ENCODE measurements at regions not wholly inside any gene's neighbourhood (a gene's known extent, or its start where the extent isn't known, plus 50 kb on each side); places are given as distances from the start of the nearest gene placed in this dataset.

DNA sequence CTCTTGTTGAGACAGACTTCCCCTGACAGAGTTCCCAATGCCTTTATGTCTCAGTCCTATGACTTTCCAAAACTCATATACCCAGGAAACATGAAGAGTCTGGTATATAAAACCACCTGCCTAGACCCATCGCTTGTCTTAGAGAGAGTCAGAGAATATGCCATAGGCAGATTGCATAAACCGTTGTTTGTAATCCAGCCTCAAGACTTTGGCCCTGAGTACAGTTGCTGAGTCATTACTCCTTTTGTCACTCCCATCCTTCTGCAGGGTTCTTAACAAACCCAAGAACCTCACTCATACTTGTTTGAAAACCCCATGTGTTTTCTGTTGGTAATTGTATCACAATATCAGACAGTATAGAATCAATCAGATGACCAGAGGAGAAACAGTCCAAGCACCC lies 616.3 kb downstream of the SLCO4C1 start:
- no peak for TF ChIP-seq ARNTL (CRISPR knock-in tag; IDR thresholded peaks at IDR 0.05; ENCODE audit: borderline replicate concordance, low read depth)
- TF ChIP-seq, protein P1, sequence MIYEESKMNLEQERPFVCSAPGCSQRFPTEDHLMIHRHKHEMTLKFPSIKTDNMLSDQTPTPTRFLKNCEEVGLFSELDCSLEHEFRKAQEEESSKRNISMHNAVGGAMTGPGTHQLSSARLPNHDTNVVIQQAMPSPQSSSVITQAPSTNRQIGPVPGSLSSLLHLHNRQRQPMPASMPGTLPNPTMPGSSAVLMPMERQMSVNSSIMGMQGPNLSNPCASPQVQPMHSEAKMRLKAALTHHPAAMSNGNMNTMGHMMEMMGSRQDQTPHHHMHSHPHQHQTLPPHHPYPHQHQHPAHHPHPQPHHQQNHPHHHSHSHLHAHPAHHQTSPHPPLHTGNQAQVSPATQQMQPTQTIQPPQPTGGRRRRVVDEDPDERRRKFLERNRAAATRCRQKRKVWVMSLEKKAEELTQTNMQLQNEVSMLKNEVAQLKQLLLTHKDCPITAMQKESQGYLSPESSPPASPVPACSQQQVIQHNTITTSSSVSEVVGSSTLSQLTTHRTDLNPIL (CRISPR knock-in tag; IDR thresholded peaks at IDR 0.05; ENCODE audit: low read depth), result no peak
- no peak for TF ChIP-seq RARB (CRISPR knock-in tag; IDR thresholded peaks at IDR 0.05)
- TF ChIP-seq, protein P2, sequence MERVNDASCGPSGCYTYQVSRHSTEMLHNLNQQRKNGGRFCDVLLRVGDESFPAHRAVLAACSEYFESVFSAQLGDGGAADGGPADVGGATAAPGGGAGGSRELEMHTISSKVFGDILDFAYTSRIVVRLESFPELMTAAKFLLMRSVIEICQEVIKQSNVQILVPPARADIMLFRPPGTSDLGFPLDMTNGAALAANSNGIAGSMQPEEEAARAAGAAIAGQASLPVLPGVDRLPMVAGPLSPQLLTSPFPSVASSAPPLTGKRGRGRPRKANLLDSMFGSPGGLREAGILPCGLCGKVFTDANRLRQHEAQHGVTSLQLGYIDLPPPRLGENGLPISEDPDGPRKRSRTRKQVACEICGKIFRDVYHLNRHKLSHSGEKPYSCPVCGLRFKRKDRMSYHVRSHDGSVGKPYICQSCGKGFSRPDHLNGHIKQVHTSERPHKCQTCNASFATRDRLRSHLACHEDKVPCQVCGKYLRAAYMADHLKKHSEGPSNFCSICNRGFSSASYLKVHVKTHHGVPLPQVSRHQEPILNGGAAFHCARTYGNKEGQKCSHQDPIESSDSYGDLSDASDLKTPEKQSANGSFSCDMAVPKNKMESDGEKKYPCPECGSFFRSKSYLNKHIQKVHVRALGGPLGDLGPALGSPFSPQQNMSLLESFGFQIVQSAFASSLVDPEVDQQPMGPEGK (CRISPR knock-in tag; IDR thresholded peaks at IDR 0.05; ENCODE audit: borderline replicate concordance), result no peak
- TF ChIP-seq, protein P3, sequence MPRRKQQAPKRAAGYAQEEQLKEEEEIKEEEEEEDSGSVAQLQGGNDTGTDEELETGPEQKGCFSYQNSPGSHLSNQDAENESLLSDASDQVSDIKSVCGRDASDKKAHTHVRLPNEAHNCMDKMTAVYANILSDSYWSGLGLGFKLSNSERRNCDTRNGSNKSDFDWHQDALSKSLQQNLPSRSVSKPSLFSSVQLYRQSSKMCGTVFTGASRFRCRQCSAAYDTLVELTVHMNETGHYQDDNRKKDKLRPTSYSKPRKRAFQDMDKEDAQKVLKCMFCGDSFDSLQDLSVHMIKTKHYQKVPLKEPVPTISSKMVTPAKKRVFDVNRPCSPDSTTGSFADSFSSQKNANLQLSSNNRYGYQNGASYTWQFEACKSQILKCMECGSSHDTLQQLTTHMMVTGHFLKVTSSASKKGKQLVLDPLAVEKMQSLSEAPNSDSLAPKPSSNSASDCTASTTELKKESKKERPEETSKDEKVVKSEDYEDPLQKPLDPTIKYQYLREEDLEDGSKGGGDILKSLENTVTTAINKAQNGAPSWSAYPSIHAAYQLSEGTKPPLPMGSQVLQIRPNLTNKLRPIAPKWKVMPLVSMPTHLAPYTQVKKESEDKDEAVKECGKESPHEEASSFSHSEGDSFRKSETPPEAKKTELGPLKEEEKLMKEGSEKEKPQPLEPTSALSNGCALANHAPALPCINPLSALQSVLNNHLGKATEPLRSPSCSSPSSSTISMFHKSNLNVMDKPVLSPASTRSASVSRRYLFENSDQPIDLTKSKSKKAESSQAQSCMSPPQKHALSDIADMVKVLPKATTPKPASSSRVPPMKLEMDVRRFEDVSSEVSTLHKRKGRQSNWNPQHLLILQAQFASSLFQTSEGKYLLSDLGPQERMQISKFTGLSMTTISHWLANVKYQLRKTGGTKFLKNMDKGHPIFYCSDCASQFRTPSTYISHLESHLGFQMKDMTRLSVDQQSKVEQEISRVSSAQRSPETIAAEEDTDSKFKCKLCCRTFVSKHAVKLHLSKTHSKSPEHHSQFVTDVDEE (CRISPR knock-in tag; IDR thresholded peaks at IDR 0.05), result no peak
- TF ChIP-seq ZNF8 (CRISPR knock-in tag; IDR thresholded peaks at IDR 0.05), result no peak
- TF ChIP-seq ISL1 (CRISPR knock-in tag; IDR thresholded peaks at IDR 0.05), result no peak
- TF ChIP-seq TCF4 (CRISPR knock-in tag; IDR thresholded peaks at IDR 0.05; ENCODE audit: borderline replicate concordance), result no peak
- TF ChIP-seq ZNF70 (CRISPR knock-in tag; IDR thresholded peaks at IDR 0.05), result no peak
- no peak for TF ChIP-seq ZNF565 (CRISPR knock-in tag; conservative IDR thresholded peaks at IDR 0.05; ENCODE audit: low read depth)
